ENCODE measurements at regions not wholly inside any gene's neighbourhood (a gene's known extent, or its start where the extent isn't known, plus 50 kb on each side); places are given as distances from the start of the nearest gene placed in this dataset.
"Not testable (repeated sequence)": the region's sequence is repeated elsewhere in the genome, so short reads cannot be mapped to it uniquely, and the experiment has no call there.

DNA sequence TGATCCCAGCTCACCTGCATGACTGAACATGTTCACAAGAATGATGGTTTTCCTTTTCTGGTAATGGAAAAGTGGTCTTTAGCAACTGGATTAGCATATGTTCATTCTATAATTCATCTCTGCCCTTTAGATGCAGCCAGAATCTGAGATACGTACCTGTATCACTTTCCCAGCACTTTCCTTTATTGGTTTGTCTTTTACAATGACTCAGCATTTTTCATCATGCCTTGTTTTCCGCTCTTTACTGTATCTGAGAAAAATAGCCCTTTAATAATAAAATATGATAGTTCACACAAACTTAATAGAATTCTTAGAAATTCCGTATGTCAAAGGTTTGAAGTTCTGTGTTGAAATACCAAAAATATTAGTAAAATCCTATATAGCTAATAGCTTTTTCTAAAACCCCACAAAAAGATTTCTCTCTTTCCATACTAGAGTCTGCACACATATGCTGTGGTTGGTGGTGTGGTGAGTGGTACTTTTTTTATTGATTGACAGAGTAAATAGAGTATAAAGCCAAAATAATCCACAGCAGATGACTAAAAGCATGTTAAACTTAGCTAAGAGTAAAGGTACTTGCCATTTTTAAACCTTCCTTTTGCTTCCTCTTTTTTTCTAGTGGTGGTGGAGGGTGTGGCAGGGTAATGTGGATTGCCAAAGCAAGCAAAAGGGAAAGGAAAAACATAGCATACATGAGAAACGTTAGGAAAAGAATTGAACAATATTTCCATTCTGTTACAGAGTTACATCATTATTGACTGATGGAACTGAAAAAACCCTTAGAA lies 328.9 kb upstream of the RBMS3 start:
- DNase-seq (ENCODE audit: low spot score): no peak

DNA sequence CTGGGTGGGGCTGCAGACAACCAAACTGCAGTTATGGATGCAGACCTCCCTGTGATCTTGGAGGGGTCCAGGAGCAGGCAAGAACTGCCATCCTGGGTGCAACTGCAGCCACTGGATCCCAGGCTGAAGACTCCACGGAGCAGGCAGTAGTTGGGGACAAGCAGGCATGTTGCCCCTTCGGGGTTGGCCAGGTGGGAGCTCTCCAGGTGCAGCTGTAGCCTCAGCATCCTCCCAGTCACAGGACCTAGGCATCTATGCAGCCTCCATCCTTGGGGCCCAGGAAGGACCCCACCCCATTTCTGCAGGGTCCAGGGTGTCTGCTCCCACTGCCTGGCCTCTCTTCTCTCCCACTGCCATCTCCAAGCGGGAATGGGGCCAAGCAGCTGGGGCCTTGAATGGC lies 322.2 kb upstream of the RBMS3 start:
- DNase-seq (ENCODE audit: low spot score): no peak

DNA sequence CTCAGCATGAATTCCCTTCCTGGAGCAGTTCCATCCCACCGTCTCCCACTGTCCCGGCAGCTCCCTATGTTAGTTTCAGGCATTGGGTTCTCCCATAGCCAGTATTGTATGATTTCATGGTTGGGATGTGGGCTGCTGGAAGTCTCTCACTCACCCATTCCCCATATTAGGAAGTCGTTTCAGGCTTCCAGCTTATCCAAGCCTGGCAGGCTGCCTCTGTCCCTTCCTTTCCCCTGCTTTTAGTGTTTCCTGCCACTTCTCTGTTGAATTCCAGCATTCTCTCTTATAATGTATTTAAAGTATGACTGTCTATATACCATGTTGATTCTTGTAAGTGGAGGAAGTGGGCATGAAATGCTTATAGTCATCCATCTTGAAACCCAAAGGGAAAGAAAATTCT lies 309.7 kb upstream of the RBMS3 start:
- no peak for DNase-seq (ENCODE audit: low spot score)

DNA sequence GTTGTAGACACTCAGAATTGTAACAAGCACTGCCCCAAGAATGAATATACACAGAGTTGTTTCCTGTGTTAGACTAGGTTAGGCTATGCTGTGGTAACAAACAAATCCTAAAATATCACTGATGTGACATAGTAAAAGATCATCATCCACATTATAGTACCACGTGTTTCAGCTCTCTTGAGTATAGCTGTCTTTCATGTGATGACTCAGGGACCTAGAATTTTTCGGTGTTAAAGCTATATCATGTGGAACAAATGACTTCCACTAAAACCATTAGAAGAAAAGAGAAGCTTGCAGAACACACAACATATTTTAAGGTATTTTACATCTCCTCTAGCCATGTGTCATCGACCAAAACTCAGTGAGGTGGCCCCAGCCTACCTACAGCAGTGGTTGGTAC lies 307.9 kb upstream of the RBMS3 start:
- no peak for DNase-seq (ENCODE audit: low spot score)

DNA sequence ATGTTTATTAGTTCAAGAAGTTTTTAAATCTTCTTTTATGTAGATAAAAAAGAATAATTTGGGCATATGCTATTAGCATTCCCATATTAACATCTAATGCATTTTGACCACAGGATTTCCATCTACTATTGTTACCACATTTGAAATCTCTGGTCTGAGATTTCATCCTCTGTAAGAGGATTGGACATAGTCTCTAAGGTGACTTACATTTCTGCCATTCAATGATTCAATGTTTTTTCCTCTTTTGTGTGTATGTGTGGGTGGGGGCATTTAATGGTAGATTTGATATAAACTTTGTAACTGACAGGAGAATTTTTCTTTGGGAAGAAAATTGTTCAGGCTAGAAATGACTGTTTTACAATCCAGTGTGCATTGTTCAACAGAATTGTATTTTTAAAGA lies 307.3 kb upstream of the RBMS3 start:
- no peak for DNase-seq (ENCODE audit: low spot score)

DNA sequence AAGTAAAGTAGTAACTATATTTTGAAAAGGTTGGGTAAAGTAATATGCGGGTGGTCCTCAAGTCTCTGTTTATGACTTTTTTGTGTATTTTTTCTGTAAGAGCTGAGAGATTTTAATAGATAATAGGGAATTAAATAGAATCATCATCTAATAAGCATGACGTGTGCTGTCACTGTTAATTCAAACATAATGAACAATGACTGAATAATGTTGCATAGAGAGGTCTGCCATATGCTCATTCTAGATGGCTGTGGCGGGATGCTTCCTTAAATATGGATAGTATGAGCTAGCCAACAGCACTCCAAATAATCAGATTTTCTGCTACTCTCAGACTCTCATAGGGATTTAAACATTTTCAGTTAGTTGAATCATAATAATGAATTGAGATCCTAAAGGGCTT lies 302.8 kb upstream of the RBMS3 start:
- DNase-seq (ENCODE audit: low spot score): no peak

DNA sequence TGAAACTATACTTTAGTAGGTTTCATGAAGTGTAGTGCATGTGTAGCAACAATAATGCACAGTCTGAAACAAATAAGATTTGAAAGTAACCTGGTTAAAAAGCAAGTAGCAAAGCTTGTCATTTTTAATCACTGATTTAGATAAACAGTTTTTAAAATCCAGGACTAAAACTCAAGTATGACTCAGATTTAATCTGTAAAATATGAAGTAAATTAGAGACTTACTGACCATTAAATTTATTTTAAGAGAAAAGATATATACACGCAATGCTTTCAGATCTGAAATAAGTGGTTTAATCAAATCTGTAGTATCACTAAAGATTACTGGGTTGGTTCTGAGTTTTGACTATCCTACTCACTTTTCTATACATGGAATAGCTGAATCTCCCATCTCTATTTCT lies 300.7 kb upstream of the RBMS3 start:
- DNase-seq (ENCODE audit: low spot score): no peak

DNA sequence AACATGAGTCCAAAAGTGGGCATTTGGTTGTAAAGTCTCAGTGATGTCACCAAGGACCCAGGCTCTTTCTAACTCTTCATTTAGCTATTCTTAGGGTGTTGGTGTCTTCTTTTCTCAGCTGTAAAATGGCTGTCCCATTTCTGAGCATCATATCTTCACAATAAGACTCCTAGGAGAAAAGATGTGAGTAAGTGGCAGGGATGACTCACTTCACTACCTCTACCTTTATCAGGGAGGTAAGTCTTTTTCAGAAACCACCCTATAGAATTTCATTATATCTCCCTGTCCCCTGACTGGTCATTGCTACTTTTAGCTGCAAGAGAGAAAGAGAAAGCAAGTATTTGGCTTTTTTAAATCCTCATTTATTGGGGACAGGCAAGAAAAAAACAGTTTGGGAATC lies 300.2 kb upstream of the RBMS3 start:
- DNase-seq (ENCODE audit: low spot score): no peak

DNA sequence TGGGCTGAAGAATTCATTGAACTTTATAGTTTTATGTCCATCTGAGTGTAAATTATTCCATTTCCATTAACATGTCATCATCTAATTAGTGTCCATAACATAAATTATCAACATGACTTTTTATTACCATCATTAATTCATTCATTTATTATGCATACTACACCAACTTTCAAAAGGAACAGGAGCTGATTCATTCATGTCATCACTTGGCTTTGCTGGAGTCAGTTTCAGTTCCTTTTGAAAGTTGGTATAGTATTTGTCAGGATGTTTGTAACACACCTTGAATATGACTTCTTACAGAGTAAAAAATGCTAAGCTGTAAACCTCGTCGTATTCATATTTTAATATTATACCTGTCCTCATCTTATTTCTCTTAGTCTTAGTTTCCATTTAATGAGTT lies 298.0 kb upstream of the RBMS3 start:
- DNase-seq (ENCODE audit: low spot score): no peak

DNA sequence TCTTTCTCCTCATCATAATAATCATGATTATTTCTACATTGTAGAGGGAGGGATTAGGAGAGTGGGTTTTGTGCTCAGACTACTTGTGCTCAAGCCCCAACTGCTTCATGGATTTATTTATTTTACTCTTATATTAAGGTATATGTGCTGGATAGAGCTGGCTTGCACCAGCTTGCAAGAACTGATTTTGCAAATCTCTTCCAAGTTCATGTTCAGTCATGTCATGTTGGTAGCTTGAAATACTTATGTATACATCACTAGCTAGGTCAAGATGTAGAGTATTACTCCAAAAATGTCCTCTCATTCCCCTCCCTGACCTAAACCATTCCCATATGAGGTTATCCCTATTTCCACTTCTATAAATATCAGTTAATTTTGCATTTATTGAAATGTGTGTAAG lies 293.9 kb upstream of the RBMS3 start:
- DNase-seq (ENCODE audit: low spot score): no peak

DNA sequence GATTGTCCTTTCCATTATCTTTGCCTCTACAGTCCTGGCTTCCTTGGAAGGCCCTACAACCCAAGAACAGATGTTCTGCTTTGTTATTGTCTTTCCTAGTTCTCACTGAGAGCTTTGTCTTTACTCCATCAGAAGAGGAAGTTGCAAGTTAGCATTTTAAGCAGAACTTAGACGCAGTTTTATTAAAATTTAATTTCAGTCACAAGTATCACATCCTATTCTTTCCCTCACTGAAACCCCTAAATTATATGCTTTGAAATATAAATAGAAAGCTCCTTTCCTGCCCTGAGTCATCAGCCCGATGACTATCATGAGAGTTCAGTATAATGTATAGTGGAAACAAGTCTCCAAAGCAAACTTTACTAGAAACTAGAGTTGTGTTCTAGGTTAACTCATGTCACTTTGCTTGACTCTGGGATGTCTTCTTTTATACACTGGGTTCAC lies 291.2 kb upstream of the RBMS3 start:
- DNase-seq (ENCODE audit: low spot score): no peak

DNA sequence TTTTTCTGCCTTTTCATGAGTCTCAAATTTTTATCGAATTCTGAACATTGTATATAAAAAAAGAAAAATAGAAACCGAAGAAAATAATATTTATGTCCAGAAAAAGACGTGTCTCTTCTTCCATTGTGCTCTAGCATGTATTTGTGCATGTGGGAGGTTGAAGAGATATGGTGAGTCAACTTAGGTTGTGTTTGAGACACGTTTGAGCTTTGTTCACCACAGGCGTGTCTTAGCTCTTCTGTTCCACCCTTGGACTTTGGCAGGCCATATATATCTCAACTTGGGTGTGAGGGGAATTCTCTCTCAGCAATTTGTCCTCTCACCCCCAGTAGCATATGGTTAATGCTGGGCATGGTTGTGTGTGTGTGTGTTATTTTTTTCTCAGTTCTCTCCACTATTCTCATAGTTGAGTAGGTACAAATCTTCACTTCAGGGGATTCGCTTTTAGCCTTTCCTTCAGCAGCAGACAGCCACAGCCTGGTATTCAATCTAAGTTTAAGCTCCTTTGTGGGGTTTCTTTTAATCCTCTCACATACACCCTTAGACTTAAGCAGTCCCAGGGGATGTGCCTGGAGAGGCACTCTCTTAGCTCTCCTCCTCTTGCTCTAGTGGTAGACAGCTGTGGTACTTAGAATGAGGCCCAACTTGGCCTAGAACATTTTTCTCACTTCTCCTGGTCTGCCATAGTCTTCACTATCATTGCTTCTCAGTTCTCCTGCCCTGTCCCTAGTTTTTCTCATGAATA lies 286.5 kb upstream of the RBMS3 start:
- DNase-seq (ENCODE audit: low spot score): no peak

DNA sequence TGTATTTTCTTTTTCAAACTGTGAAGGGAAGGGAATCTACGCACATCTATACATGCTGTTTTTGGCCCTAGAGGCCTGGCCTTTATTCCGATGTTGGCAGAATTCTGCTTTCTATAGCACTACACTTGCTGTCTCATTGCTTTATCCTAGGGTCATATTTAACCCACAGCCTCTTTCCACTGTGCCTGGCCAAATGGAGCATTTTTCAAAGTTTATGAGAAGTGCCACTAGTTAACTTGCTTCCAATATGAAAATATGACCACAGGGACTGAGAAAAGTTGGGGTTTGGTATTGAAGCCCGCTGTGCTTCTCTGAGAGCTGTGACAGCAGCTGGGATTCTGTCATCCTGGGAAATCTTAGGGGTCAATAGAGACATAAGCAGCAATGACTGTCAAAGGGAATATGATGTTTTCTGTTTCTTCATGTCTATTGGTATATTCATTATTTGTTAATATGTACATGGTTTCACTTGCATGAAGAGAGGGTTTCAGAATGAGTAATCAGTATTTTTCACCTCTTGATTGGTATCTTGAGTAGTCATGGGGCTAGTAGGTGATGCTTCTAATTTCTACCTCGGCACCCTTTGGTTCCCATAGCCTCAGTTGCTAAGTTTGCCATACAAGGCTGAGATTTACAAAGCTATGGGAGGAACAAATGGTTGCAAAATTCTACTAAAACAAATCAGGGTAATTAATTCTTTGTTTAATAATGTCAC lies 275.8 kb upstream of the RBMS3 start:
- DNase-seq (ENCODE audit: low spot score): no peak

DNA sequence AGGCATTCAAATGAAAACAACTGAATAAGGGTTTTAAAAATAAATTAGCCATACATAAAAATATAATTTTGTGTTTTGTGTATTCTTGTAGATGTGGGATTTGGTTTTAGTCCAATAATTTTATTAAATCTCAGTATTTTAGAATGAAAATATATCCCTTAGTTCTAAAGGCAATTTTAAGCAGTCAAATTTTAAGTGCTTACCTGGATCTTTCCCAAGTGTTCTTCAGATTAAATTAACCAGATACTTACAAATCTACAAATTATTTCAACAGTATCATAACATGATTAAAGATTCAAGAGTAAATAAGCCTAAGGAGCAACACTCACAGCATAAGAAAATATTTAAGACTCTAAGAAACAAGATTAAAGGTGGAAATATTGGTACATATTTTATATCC lies 275.0 kb upstream of the RBMS3 start:
- no peak for DNase-seq (ENCODE audit: low spot score)

DNA sequence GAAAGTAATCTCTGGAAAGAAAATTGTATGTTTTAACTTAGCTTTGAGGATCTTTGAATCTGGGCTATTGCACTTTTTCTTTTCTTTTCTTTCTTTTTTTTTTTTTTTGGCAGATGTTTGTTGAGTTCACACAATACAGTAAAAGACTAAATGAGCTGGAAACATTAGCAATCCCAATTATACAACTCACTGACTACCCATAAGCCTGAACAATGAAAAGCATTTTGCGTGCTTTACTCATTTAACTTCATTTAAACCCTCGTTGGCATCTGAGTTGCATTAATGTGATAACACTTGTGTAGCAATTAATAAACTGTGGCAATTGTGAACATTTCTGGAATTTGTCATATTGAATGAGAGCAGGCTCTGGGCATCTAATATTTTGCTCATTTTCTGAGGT lies 269.4 kb upstream of the RBMS3 start:
- DNase-seq (ENCODE audit: low spot score): peak; percentile 12

DNA sequence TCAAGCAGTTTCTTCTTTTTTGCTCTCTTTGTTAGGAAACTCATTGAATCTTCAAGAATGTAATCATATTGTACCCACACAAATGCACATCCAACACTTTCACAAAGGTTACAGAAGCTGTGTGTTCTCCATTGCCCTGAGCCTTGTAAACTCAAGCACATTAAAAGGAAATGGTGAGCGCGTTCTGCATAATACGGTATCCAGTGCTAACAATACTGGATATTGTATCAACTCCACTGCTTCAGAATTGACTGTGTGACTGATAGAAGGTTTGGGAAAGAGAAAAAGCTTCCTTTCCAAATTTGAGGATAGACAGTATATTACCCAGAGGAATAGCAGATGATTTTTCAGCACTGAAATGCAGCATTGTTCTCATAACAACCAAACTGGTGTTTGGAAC lies 268.9 kb upstream of the RBMS3 start:
- no peak for DNase-seq (ENCODE audit: low spot score)

DNA sequence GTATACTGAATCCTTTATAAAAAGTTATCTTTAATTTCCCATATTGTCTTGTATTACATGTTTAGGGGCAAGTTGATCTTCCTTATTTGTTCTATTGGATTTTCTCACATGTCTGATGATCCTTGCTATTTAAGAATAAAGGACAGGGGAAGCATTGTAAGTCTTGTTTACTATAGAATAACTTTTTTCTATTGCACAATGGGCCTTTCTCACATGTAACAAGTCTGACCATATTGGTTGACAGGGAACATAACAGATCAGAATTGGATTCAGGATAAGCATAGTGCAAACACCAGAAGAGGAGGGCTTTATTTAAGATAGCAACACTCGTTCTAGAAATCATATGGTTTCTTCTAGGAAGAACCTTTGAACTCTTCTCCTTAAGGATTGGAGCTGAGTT lies 257.9 kb upstream of the RBMS3 start:
- DNase-seq (ENCODE audit: low spot score): no peak

DNA sequence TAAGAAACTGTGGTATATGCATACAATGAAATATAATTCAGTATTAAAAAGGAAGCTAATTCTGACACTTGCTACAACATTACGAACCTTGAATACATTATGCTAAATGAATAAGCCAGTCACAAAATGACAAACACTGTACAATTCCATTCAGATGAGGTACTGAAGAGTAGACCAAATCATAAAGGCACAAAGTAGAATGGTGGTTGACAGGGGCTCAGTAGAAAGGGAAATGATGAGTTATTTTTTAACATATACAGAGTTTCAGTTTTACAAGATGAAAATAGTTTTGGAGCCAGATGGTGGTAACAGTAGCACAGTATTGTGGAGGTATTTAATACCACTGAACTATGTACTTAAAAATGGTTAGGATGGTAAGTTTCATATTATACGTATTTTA lies 254.6 kb upstream of the RBMS3 start:
- no peak for DNase-seq (ENCODE audit: low spot score)

DNA sequence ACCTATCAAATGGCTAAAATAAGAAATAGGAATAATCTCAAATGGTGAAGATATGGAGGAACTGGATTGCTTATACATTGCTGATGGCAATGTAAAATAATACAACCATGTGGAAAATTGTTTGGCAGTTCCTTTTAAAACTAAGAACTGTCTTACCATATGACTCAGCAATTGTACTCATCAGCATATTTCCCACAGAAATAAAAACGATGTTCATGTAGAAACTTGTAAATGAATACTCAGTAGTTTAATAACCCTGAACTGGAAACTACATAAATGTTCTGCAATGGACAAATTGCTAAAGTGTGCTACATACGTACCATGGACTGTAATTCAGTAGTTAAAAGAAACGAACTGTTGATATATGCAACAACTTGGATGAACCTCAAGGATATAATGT lies 253.9 kb upstream of the RBMS3 start:
- no peak for DNase-seq (ENCODE audit: low spot score)

DNA sequence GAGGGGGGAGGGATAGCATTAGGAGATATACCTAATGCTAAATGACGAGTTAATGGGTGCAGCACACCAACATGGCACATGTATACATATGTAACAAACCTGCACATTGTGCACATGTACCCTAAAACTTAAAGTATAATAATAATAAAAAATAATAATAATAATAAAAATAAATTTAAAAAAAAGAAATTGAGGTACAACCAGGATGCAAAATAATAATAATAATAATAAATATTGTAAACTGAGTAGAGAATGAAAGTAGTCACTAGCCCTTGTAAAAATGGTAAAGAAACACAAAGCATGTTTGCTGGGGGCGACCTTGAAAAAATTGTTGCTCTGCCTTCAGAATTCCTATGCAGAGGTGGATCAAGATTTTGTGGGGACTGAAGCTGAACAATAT lies 249.7 kb upstream of the RBMS3 start:
- not testable (repeated sequence) for DNase-seq (ENCODE audit: low spot score)

DNA sequence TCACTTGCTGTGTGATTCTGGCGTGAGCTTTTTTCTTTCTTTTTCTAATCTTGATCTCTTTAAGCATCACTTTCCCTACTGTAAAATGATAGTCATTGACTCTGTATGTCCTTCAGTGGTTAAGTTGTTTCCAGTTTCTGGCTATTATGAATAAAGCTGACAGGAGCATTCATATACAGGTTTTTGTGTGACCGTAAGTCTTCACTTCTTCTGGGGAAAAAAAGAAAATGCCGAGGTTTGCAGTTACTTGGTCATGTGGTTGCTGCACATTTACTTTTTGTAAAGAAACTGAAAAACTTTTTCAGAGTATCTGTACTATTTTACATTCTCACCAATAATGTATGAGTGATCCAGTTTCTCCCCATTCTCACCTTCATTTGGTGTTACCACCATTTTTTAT lies 247.4 kb upstream of the RBMS3 start:
- no peak for DNase-seq (ENCODE audit: low spot score)

DNA sequence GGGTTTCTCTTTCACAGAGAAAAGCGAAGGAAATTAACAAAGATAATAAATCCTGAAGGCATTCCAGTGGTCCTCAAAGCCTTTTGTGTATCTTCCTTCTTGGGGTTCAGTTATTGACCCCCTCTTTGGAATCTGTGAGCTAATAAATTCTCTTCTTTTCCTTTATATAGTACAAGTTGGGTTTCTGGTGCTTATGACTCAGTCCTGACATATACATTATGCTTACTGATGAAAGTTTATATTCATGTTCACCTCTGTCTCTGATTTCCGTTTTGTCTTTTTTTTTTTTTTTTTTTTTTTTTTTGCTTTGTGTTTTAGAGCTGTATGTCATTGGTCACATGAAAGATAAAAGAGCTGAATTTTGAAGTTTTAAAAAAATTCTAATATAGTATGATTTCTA lies 230.7 kb upstream of the RBMS3 start:
- DNase-seq (ENCODE audit: low spot score): no peak

DNA sequence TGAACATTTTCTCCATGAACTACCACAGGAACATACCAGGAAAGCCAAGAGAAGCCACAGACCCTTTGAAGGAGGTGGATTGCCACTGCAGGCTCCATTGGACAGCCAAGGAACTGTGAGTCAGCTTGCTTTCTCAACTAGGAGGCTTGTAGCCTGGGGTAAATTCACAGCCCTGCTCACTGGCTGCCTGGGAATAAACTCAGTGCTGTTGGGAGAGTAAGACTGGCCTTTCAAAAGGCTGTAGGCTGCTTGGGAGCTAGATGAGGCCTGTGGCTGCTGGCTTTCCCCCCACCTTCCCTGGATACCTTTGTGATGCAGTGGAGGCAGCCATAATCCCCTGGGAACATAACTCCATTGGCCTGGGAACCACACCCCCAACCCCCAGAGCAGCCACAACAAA lies 223.5 kb upstream of the RBMS3 start:
- DNase-seq (ENCODE audit: low spot score): no peak
